ENCODE measurements at regions not wholly inside any gene's neighbourhood (a gene's known extent, or its start where the extent isn't known, plus 50 kb on each side); places are given as distances from the start of the nearest gene placed in this dataset.

DNA sequence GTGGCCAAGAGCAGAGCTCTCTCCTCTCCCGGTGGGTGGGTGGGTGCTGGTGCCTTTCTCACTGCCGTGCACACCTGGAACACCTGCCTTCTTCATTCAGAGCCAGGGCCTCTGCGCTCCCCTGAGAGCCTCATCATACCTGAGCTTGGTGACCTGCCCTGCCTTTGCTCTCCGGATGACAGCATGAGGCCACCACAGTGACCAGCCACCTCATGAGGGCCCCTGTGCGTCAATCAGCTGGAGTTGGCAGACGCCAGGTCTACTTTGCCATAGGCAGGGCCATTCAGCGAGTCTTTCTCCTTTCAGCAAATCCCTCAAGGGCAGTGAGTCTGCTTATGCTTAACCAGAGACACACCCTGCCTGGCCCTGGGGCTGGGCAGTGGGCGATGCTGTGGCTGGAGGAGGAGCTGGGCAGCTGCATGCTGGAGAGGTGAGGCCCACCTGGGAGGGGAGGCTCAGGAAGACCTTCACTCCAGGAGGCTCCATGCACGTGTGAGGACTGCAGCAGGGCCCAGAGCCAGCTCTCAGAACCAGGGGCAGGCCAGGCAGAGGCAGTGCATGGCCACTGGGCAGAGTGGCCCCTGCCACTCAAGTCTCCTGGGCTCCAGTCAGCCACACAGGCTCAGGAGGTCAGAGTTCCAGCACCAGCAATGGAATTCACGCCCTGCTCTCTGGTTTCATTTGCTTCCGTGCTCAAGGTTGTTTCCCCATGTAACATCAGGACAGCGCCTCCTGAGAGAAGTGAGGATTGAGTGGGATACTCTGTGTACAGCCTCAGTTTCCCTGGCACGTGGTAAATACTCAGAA lies 417.5 kb upstream of the MYT1L start:
- Histone ChIP-seq H3K27ac (no peak overlapping the region), H3K9me3 (no peaks in the 10 kb centered on the region), H3K36me3 (no peaks in the 10 kb centered on the region), H3K4me3 (replicated peaks in 1 of 3) (no peak overlapping the region), H3K27me3 (no peaks in the 10 kb centered on the region), H3K4me1 (no peaks in the 10 kb centered on the region)
- intact Hi-C loops (cut with DNase I), result no loop called here
- TF ChIP-seq, protein P1, sequence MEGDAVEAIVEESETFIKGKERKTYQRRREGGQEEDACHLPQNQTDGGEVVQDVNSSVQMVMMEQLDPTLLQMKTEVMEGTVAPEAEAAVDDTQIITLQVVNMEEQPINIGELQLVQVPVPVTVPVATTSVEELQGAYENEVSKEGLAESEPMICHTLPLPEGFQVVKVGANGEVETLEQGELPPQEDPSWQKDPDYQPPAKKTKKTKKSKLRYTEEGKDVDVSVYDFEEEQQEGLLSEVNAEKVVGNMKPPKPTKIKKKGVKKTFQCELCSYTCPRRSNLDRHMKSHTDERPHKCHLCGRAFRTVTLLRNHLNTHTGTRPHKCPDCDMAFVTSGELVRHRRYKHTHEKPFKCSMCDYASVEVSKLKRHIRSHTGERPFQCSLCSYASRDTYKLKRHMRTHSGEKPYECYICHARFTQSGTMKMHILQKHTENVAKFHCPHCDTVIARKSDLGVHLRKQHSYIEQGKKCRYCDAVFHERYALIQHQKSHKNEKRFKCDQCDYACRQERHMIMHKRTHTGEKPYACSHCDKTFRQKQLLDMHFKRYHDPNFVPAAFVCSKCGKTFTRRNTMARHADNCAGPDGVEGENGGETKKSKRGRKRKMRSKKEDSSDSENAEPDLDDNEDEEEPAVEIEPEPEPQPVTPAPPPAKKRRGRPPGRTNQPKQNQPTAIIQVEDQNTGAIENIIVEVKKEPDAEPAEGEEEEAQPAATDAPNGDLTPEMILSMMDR (IDR thresholded peaks at IDR 0.05), result no peak
- no peak for TF ChIP-seq POLR2A (IDR thresholded peaks at IDR 0.05)
- DNase-seq, result no peak
- WGBS, 2 donors, result 76 to 81% methylated on average over 10 to 11 of the region's 13 CpGs

DNA sequence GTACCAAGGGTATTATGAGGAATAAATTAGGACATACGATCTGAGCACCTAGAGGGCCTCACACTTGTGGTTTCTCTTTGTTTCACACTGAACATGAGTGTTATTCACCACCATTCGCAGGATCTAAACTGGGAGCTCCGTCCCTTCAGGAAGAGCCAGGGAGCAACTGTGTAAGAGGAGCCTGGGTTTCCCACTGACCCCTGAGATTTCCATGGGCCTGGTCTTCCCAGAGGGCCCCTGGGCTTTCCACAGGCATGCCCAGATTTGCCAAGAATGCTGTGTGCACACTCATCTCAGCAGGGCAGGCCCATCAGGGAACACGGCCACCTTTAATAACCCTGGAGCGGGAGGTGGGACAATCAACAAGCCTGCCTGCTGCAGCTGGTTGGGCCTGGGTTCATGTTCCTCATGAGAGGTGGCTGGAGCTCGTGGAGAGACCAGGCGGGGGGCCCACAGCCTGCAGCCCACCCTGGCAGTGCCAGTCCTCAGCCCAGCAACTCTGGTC lies 416.8 kb upstream of the MYT1L start:
- DNase-seq, result no peak
- Histone ChIP-seq H3K27me3 (no peaks in the 10 kb centered on the region), H3K9me3 (no peaks in the 10 kb centered on the region), H3K4me1 (no peaks in the 10 kb centered on the region), H3K4me3 (replicated peaks in 1 of 3) (no peak overlapping the region), H3K36me3 (no peaks in the 10 kb centered on the region), H3K27ac (no peak overlapping the region)
- 76 to 92% methylated on average over 4 to 6 of the region's 7 CpGs for WGBS, 2 donors
- intact Hi-C loops (cut with DNase I), result no loop called here
- no peak for TF ChIP-seq POLR2A (IDR thresholded peaks at IDR 0.05)

DNA sequence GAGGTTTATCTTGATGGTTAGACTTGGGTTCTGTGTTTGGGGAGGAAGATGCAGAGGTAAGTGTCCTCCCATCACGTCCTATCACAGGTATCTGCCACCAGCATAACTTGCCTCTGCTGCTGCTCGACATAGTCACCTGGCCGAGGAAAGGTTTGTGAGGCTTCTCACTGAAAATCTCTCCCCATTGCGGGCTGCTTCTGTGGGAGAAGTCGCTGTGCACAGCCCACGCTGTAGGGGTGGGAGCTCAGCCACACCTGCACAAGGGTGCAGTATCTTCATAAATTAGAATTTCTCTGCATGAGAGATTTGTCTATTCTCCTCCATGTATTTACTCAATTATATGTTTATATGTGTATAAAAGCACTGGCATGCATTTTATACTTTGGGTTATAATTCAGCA lies 415.7 kb upstream of the MYT1L start:
- Histone ChIP-seq H3K4me3 (replicated peaks in 1 of 3) (no peak overlapping the region), H3K36me3 (no peaks in the 10 kb centered on the region), H3K27ac (no peak overlapping the region), H3K4me1 (no peaks in the 10 kb centered on the region), H3K9me3 (no peaks in the 10 kb centered on the region), H3K27me3 (no peaks in the 10 kb centered on the region)
- TF ChIP-seq, protein P1 (IDR thresholded peaks at IDR 0.05), result no peak
- no peak for TF ChIP-seq POLR2A (IDR thresholded peaks at IDR 0.05)
- intact Hi-C loops (cut with DNase I), result no loop called here
- WGBS, 2 donors, result 90 to 91% methylated on average over 6 of the region's 6 CpGs
- no peak for DNase-seq

DNA sequence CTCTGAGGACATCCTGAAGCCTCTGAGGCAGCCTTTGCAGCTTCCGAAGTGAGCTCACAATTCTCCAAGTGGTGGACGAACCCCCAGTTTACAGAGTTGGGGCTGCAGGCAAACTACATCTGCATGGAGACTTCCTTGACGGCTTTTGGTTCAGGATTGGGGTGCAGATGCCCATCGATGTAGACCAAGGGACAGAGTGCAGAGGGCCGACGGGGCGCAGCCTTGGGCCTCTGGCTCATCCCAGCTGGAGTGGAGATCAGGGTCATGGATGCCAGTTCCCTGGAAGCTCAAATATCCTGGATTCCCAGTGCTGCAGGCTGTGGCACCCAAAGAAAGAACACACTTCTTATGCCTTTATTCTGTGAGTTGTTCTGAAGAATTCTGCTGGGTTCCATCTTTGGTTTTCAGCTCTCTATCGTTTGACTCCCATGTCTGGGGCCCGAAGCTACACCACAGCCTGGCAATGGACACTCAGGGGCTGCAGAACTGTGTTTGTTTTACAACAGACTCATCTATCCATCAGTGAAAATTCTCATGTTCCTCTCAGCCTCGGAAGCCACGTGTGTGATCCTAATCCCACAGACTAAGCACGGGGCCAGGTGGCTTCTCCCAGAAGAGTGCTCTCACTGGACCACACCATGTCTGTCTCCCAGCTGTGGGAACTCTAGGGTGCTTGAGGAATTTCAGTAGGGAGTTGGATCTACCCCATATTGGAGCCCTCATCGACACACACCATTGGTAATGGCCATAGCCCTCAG lies 414.1 kb upstream of the MYT1L start:
- Histone ChIP-seq H3K36me3 (no peaks in the 10 kb centered on the region), H3K4me3 (replicated peaks in 1 of 3) (no peak overlapping the region), H3K27me3 (no peaks in the 10 kb centered on the region), H3K27ac (no peak overlapping the region), H3K9me3 (no peaks in the 10 kb centered on the region), H3K4me1 (no peaks in the 10 kb centered on the region)
- DNase-seq, result no peak
- TF ChIP-seq POLR2A (IDR thresholded peaks at IDR 0.05), result no peak
- TF ChIP-seq, protein P1 (IDR thresholded peaks at IDR 0.05), result no peak
- 91 to 94% methylated on average over 12 to 13 of the region's 13 CpGs for WGBS, 2 donors
- intact Hi-C loops (cut with DNase I), result no loop called here

DNA sequence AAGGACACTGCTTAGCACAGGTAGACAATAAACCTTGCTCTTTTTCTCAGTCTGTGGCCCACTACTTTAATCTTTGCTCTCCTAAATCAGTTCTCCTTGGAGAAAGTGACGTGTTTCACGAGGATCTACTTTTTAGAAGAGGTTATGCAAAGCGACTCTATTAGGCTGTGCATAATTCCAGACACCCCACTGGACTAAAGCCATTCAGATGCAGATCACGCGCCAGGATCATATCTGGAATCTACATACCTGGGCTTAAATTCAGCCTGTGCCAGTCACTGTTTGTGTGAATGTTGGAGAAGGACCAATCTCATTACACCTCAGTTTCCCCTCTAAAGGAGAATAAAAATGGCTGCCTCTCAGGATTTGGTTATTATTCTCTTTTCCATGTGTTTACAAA lies 413.0 kb upstream of the MYT1L start:
- H3K9me3 ChIP-seq, result no peaks in the 10 kb centered on the region
- H3K27ac ChIP-seq, result no peak overlapping the region
- H3K4me3 ChIP-seq (replicated peaks in 1 of 3), result no peak overlapping the region
- H3K27me3 ChIP-seq, result no peaks in the 10 kb centered on the region
- intact Hi-C loops (cut with DNase I), result no loop called here
- WGBS, 2 donors, result 73 to 89% methylated on average over 5 of the region's 5 CpGs
- no peak for DNase-seq
- no peaks in the 10 kb centered on the region for H3K4me1 ChIP-seq
- no peak for TF ChIP-seq POLR2A (IDR thresholded peaks at IDR 0.05)
- TF ChIP-seq, protein P1 (IDR thresholded peaks at IDR 0.05), result no peak
- no peaks in the 10 kb centered on the region for H3K36me3 ChIP-seq

All from thyroid gland (tissue), 4 donors.